CD4-positive, alpha-beta memory T cell (primary cell): ENCODE measurements at regions not wholly inside any gene's neighbourhood (a gene's known extent, or its start where the extent isn't known, plus 50 kb on each side); places are given as distances from the start of the nearest gene placed in this dataset.

Experiments
- CTCF ChIA-PET: fragments of 350-600 bp; sonication (Branson Sonifier 250); formaldehyde crosslinking; loops from one replicate; lab custom pipeline; 2021; ENCODE audit warnings: inconsistent platforms; ENCODE audit not compliant: partially characterized antibody; lab: Charles Lee
- POLR2A ChIA-PET: fragments of 350-600 bp; sonication (Branson Sonifier 250); formaldehyde crosslinking; loops from one replicate; lab custom pipeline; 2021; ENCODE audit not compliant: partially characterized antibody; lab: Charles Lee
- DNase-seq, 5 donors: peaks; one replicate each; pipeline versions ENCODE4 v3.0.0 to v3.0.0-alpha.2; 2020 to 2022; ENCODE audit warnings: mixed read lengths in 1 of 5
- H3K27ac ChIP-seq: one replicate; pipeline ENCODE4 v1.7.0; 2013; ENCODE audit warnings: low read depth, low read length
- H3K27me3 ChIP-seq: 2 replicates; pipeline ENCODE4 v1.7.0; 2013; ENCODE audit warnings: mild to moderate bottlenecking, low read length, moderate library complexity; ENCODE audit not compliant: insufficient read depth
- H3K36me3 ChIP-seq: 2 replicates; pipeline ENCODE4 v1.7.0; 2013; ENCODE audit warnings: mild to moderate bottlenecking, low read length, moderate library complexity; ENCODE audit not compliant: insufficient read depth
- H3K4me1 ChIP-seq: 2 replicates; pipeline ENCODE4 v1.7.0; 2013; ENCODE audit warnings: mild to moderate bottlenecking, low read length, moderate library complexity; ENCODE audit not compliant: insufficient read depth
- H3K4me3 ChIP-seq, 2 donors: one replicate each; pipeline ENCODE4 v1.7.0; 2013; ENCODE audit warnings: low read length in 2 of 2, mild to moderate bottlenecking in 1 of 2
- H3K9me3 ChIP-seq, 2 donors: one replicate each; pipeline ENCODE4 v1.7.0; 2013; ENCODE audit warnings: low read length in 2 of 2, control low read depth in 1 of 2; ENCODE audit not compliant: control insufficient read depth in 1 of 2
- H3K27ac Mint-ChIP-seq, 7 donors: one replicate each; pipeline ENCODE4 v1.8.0; 2020 to 2021; ENCODE audit warnings: mixed read lengths in 7 of 7, mild to moderate bottlenecking in 6 of 7, inconsistent platforms in 3 of 7, moderate library complexity in 3 of 7
- H3K27me3 Mint-ChIP-seq, 2 donors: one replicate each; pipeline ENCODE4 v1.8.0; 2020 to 2021; ENCODE audit warnings: mixed read lengths in 2 of 2
- H3K36me3 Mint-ChIP-seq, 2 donors: one replicate each; pipeline ENCODE4 v1.8.0; 2020 to 2021; ENCODE audit warnings: mixed read lengths in 2 of 2, inconsistent platforms in 1 of 2, mild to moderate bottlenecking in 1 of 2
- H3K4me1 Mint-ChIP-seq, 4 donors: one replicate each; pipeline ENCODE4 v1.8.0; 2020 to 2021; ENCODE audit warnings: mixed read lengths in 4 of 4, mild to moderate bottlenecking in 1 of 4
- H3K4me3 Mint-ChIP-seq, 8 donors: one replicate each; pipeline ENCODE4 v1.8.0; 2020 to 2021; ENCODE audit warnings: mixed read lengths in 8 of 8, mild to moderate bottlenecking in 7 of 8, moderate library complexity in 6 of 8, inconsistent platforms in 3 of 8
- H3K9me3 Mint-ChIP-seq, 8 donors: one replicate each; pipeline ENCODE4 v1.8.0; 2020 to 2021; ENCODE audit warnings: mixed read lengths in 8 of 8, mild to moderate bottlenecking in 5 of 8, inconsistent platforms in 3 of 8, moderate library complexity in 1 of 8
- intact Hi-C: fragments of 100-400 bp; cut with micrococcal nuclease; formaldehyde crosslinking; loops from one replicate; pipeline ENCODE4 v1.15.1; 2023

GRCh38 chr1:193658081-193658480 lies 471.7 kb upstream of the B3GALT2 start:
- CTCF ChIA-PET: interaction anchor here (0.7 kb wide), 1 partner anchor 16 kb away, joined by 4 read pairs; no protein-coding TSS in a partner anchor
- Histone ChIP-seq H3K4me3 (no peak overlapping the region), H3K9me3 (no peaks in the 10 kb centered on the region), H3K27ac (no peak overlapping the region), H3K4me1 (no peaks in the 10 kb centered on the region), H3K36me3 (no peaks in the 10 kb centered on the region), H3K27me3 (no peaks in the 10 kb centered on the region)
- peaks cover 0 to 6% (median 1%) of the 10 kb centered on the region in 4 donors for H3K4me1 Mint-ChIP-seq
- H3K27me3 Mint-ChIP-seq: no peaks in the 10 kb centered on the region
- peaks cover 15 to 22% of the 10 kb centered on the region in 2 donors for H3K36me3 Mint-ChIP-seq
- peak overlapping the region in 1 of 7 donors; percentile 7 for H3K27ac Mint-ChIP-seq
- H3K9me3 Mint-ChIP-seq: peaks cover 3 to 20% (median 16%) of the 10 kb centered on the region in 8 donors
- POLR2A ChIA-PET: no interaction called here
- H3K4me3 Mint-ChIP-seq: no peak overlapping the region
- intact Hi-C loops: no loop called here
- no peak for DNase-seq

- ChIA-PET CTCF (no interaction called here), POLR2A (no interaction called here)
- Histone ChIP-seq H3K27me3 (no peaks in the 10 kb centered on the region), H3K4me1 (no peaks in the 10 kb centered on the region), H3K36me3 (no peaks in the 10 kb centered on the region), H3K4me3 (no peak overlapping the region), H3K9me3 (no peaks in the 10 kb centered on the region), H3K27ac (no peak overlapping the region)
- H3K4me1 Mint-ChIP-seq: peaks cover 0 to 6% (median 0%) of the 10 kb centered on the region in 4 donors
- no peaks in the 10 kb centered on the region for H3K27me3 Mint-ChIP-seq
- no peak for DNase-seq
- H3K27ac Mint-ChIP-seq: no peak overlapping the region
- no peak overlapping the region for H3K4me3 Mint-ChIP-seq
- H3K9me3 Mint-ChIP-seq: peaks cover 3 to 24% (median 17%) of the 10 kb centered on the region in 8 donors
- H3K36me3 Mint-ChIP-seq: peaks cover 15 to 24% of the 10 kb centered on the region in 2 donors
- intact Hi-C loops: no loop called here
Measured at GRCh38 chr1:193657552-193657951, 471.1 kb upstream of the B3GALT2 start.

- no peak overlapping the region for H3K4me3 Mint-ChIP-seq
- CTCF ChIA-PET: no interaction called here
- no peak overlapping the region for H3K27ac ChIP-seq
- H3K27me3 Mint-ChIP-seq: no peaks in the 10 kb centered on the region
- H3K36me3 Mint-ChIP-seq: peaks cover 17 to 25% of the 10 kb centered on the region in 2 donors
- H3K4me3 ChIP-seq: no peak overlapping the region
- no peaks in the 10 kb centered on the region for H3K9me3 ChIP-seq
- no peaks in the 10 kb centered on the region for H3K4me1 ChIP-seq
- H3K27ac Mint-ChIP-seq: no peak overlapping the region
- no peaks in the 10 kb centered on the region for H3K27me3 ChIP-seq
- no peak for DNase-seq
- H3K36me3 ChIP-seq: no peaks in the 10 kb centered on the region
- intact Hi-C loops: no loop called here
- peaks cover 6 to 30% (median 20%) of the 10 kb centered on the region in 8 donors for H3K9me3 Mint-ChIP-seq
- H3K4me1 Mint-ChIP-seq: peaks cover 0 to 6% (median 0%) of the 10 kb centered on the region in 4 donors
- POLR2A ChIA-PET: no interaction called here
Measured at GRCh38 chr1:193656841-193657240, 470.4 kb upstream of the B3GALT2 start.

- H3K4me1 Mint-ChIP-seq: peaks cover 0 to 4% (median 0%) of the 10 kb centered on the region in 4 donors
- ChIA-PET POLR2A (interaction anchor here (1.6 kb wide), 1 partner anchor 20 kb away, joined by 4 read pairs; no protein-coding TSS in a partner anchor), CTCF (no interaction called here)
Measured at GRCh38 chr1:193654951-193655735, 468.7 kb upstream of the B3GALT2 start.

GRCh38 chr1:193649587-193649986 lies 463.2 kb upstream of the B3GALT2 start:
- peaks cover 0 to 12% (median 4%) of the 10 kb centered on the region in 4 donors for H3K4me1 Mint-ChIP-seq
- no peak for DNase-seq
- no peak overlapping the region for H3K27ac Mint-ChIP-seq
- no peaks in the 10 kb centered on the region for H3K4me1 ChIP-seq
- no peaks in the 10 kb centered on the region for H3K27me3 ChIP-seq
- no peak overlapping the region for H3K27ac ChIP-seq
- H3K9me3 ChIP-seq: peaks cover 0 to 5% of the 10 kb centered on the region in 2 donors
- H3K36me3 Mint-ChIP-seq: peaks cover 33 to 44% of the 10 kb centered on the region in 2 donors
- H3K36me3 ChIP-seq: no peaks in the 10 kb centered on the region
- CTCF ChIA-PET: no interaction called here
- intact Hi-C loops: no loop called here
- H3K4me3 ChIP-seq: no peak overlapping the region
- H3K27me3 Mint-ChIP-seq: no peaks in the 10 kb centered on the region
- no peak overlapping the region for H3K4me3 Mint-ChIP-seq
- peaks cover 12 to 59% (median 43%) of the 10 kb centered on the region in 8 donors for H3K9me3 Mint-ChIP-seq
- POLR2A ChIA-PET: no interaction called here

More at GRCh38 chr1:193654951-193655735, 468.7 kb upstream of the B3GALT2 start:
- peak in 1 of 5 donors; percentile 31 for DNase-seq
- no peaks in the 10 kb centered on the region for H3K36me3 ChIP-seq
- peaks cover 0 to 5% of the 10 kb centered on the region in 2 donors for H3K9me3 ChIP-seq
- no peaks in the 10 kb centered on the region for H3K4me1 ChIP-seq
- peaks cover 6 to 37% (median 25%) of the 10 kb centered on the region in 8 donors for H3K9me3 Mint-ChIP-seq
- intact Hi-C loops: no loop called here
- peaks cover 23 to 31% of the 10 kb centered on the region in 2 donors for H3K36me3 Mint-ChIP-seq
- H3K27ac Mint-ChIP-seq: peak overlapping the region in 1 of 7 donors; percentile 4
- no peak overlapping the region for H3K4me3 Mint-ChIP-seq
- no peaks in the 10 kb centered on the region for H3K27me3 Mint-ChIP-seq
- H3K27ac ChIP-seq: no peak overlapping the region
- H3K4me3 ChIP-seq: no peak overlapping the region
- no peaks in the 10 kb centered on the region for H3K27me3 ChIP-seq

- Histone ChIP-seq H3K27ac (no peak overlapping the region), H3K9me3 (no peaks in the 10 kb centered on the region), H3K36me3 (no peaks in the 10 kb centered on the region), H3K4me1 (peaks cover 13% of the 10 kb centered on the region), H3K4me3 (no peak overlapping the region), H3K27me3 (no peaks in the 10 kb centered on the region)
- ChIA-PET POLR2A (interaction anchor here (1.4 to 2.1 kb wide), 3 partner anchors 21 to 76 kb away, joined by 4 to 6 read pairs (median 4); no protein-coding TSS in a partner anchor), CTCF (interaction anchor here (1.5 kb wide), 1 partner anchor 176 kb away, joined by 4 read pairs; no protein-coding TSS in a partner anchor)
- peaks cover 14 to 20% (median 19%) of the 10 kb centered on the region in 4 donors for H3K4me1 Mint-ChIP-seq
- H3K27me3 Mint-ChIP-seq: no peaks in the 10 kb centered on the region
- peak overlapping the region in 5 of 7 donors; percentile 28 to 83 (median 75) for H3K27ac Mint-ChIP-seq
- H3K9me3 Mint-ChIP-seq: peaks cover 0 to 9% (median under 1%) of the 10 kb centered on the region in 8 donors
- peaks cover 0 to 3% of the 10 kb centered on the region in 2 donors for H3K36me3 Mint-ChIP-seq
- H3K4me3 Mint-ChIP-seq: peak overlapping the region in 4 of 8 donors; percentile 33 to 86 (median 48)
- intact Hi-C loops: no loop called here
- DNase-seq: no peak
Measured at GRCh38 chr1:193634876-193635275, 448.5 kb upstream of the B3GALT2 start.

GRCh38 chr1:193634470-193634869 lies 448.1 kb upstream of the B3GALT2 start:
- peaks cover 13% of the 10 kb centered on the region for H3K4me1 ChIP-seq
- Mint-ChIP-seq H3K27ac (peak overlapping the region in 6 of 7 donors; percentile 28 to 86 (median 76)), H3K4me3 (peak overlapping the region in 7 of 8 donors; percentile 1 to 86 (median 39)), H3K4me1 (peaks cover 14 to 20% (median 19%) of the 10 kb centered on the region in 4 donors), H3K27me3 (no peaks in the 10 kb centered on the region), H3K36me3 (peaks cover 0 to 1% of the 10 kb centered on the region in 2 donors), H3K9me3 (peaks cover 0 to 8% (median 0%) of the 10 kb centered on the region in 8 donors)
- intact Hi-C loops: no loop called here
- H3K4me3 ChIP-seq: no peak overlapping the region
- POLR2A ChIA-PET: interaction anchor here (1.0 to 2.1 kb wide), 3 partner anchors 21 to 35 kb away, joined by 3 to 6 read pairs (median 4); no protein-coding TSS in a partner anchor
- CTCF ChIA-PET: interaction anchor here (1.5 kb wide), 1 partner anchor 176 kb away, joined by 4 read pairs; no protein-coding TSS in a partner anchor
- H3K27ac ChIP-seq: no peak overlapping the region
- peak; percentile 21 to 42 (median 28) for DNase-seq
- no peaks in the 10 kb centered on the region for H3K9me3 ChIP-seq
- H3K27me3 ChIP-seq: no peaks in the 10 kb centered on the region
- H3K36me3 ChIP-seq: no peaks in the 10 kb centered on the region
